HG03045 (cell line): ENCODE measurements at regions not wholly inside any gene's neighbourhood (a gene's known extent, or its start where the extent isn't known, plus 50 kb on each side); places are given as distances from the start of the nearest gene placed in this dataset.
"Not testable (repeated sequence)": the region's sequence is repeated elsewhere in the genome, so short reads cannot be mapped to it uniquely, and the experiment has no call there.

Experiments used
- ATAC-seq: cut with Tn5 transposase; IDR thresholded peaks from one replicate; pipeline ENCODE4 v1.9.1; 2021; ENCODE audit warnings: mild to moderate bottlenecking, moderate library complexity; ENCODE audit not compliant: unreplicated experiment

- ATAC-seq = no peak
Observed at GRCh38 chr9:34796924-34797323, 87.0 kb upstream of the CCL21 start.

- ATAC-seq = no peak
Observed at GRCh38 chr9:34793428-34793827, 83.5 kb upstream of the CCL21 start.

GRCh38 chr9:34783951-34784487 is 74.1 kb upstream of the CCL21 start:
- no peak for ATAC-seq

- ATAC-seq = no peak
Observed at GRCh38 chr9:34782372-34782771, 72.4 kb upstream of the CCL21 start.

GRCh38 chr9:34777666-34778065 is 67.7 kb upstream of the CCL21 start:
- ATAC-seq = no peak

- ATAC-seq = no peak
Observed at GRCh38 chr9:34773955-34774354, 64.0 kb upstream of the CCL21 start.

- ATAC-seq = no peak
Observed at GRCh38 chr9:34773306-34773910, 63.5 kb upstream of the CCL21 start.

- ATAC-seq = no peak
Observed at GRCh38 chr9:34771007-34771406, 61.1 kb upstream of the CCL21 start.

GRCh38 chr9:34767087-34767486 is 57.2 kb upstream of the CCL21 start:
- not testable (repeated sequence) for ATAC-seq

GRCh38 chr9:34760196-34761040 is 50.5 kb upstream of the CCL21 start:
- not testable (repeated sequence) for ATAC-seq
